Adrenal gland (tissue), 9 donors: ENCODE measurements at regions not wholly inside any gene's neighbourhood (a gene's known extent, or its start where the extent isn't known, plus 50 kb on each side); places are given as distances from the start of the nearest gene placed in this dataset.

ENCODE experiments used
- DNase-seq, 7 donors: peaks; one replicate each; pipeline ENCODE4 v3.0.0-alpha.2; 2019 to 2020
- H3K27ac ChIP-seq, 5 donors: fragments of 200-600 bp; sonication (generic) in 4 of 5; 1 replicate in 3 of 5; 2 replicates in 2 of 5; pipeline versions ENCODE4 v1.5.1 to v1.8.0; 2016 to 2020; ENCODE audit warnings: mild to moderate bottlenecking in 1 of 5
- H3K27me3 ChIP-seq: fragments of 200-600 bp; 2 replicates; pipeline ENCODE4 v1.8.0; 2021
- H3K36me3 ChIP-seq, 2 donors: fragments of 200-600 bp; replicated peaks in 1 of 2; 1 replicate in 1 of 2; 2 replicates in 1 of 2; pipeline versions ENCODE4 v1.5.1 to v1.8.0; 2018 to 2022
- H3K4me1 ChIP-seq, 2 donors: fragments of 200-600 bp; replicated peaks in 1 of 2; 1 replicate in 1 of 2; 2 replicates in 1 of 2; pipeline versions ENCODE4 v1.5.1 to v1.8.0; 2018 to 2021
- H3K4me3 ChIP-seq, 4 donors: fragments of 200-600 bp; sonication (generic) in 3 of 4; one replicate each; pipeline ENCODE4 v1.5.1; 2016 to 2018
- H3K9me3 ChIP-seq, 3 donors: fragments of 200-600 bp; sonication (generic) in 1 of 3; replicated peaks in 1 of 3; 1 replicate in 2 of 3; 2 replicates in 1 of 3; pipeline versions ENCODE4 v1.5.1 to v1.8.0; 2016 to 2021
- CTCF ChIP-seq, 6 experiments: fragments of 450-650 bp in 4 of 6; fragments of 200-600 bp in 2 of 6; sonication (generic) in 1 of 6; IDR thresholded peaks; 1 replicate in 5 of 6; 2 replicates in 1 of 6; pipeline versions ENCODE4 v1.5.1 to v1.8.0; 2016 to 2021; ENCODE audit warnings: antibody characterized with exemption in 6 of 6, mild to moderate bottlenecking in 2 of 6, moderate library complexity in 1 of 6
- POLR2A ChIP-seq, 2 donors: fragments of 450-650 bp; IDR thresholded peaks; one replicate each; pipeline ENCODE4 v1.6.1; 2017; ENCODE audit warnings: antibody characterized with exemption in 2 of 2, mild to moderate bottlenecking in 2 of 2, moderate library complexity in 1 of 2
- WGBS, 4 donors: extraction: QIAGEN DNeasy Blood & Tissue Kit in 2 of 4; methylation state at CpG; one replicate each; pipeline versions ENCODE4 v1.1.5 to v1.1.7; 2013 to 2017; 5-methylcytosine and 5-hydroxymethylcytosine counted together
- intact Hi-C, 2 donors: fragments of 100-400 bp; cut with DNase I; formaldehyde crosslinking; loops; one replicate each; pipeline versions ENCODE4 v1.14.1 to v1.15.0; 2022 to 2023
- donor health status: healthy with polysubstance abuse.
- donor health status: Bipolar disorder and iron deficiency.
- donor health status: DM: yes; HTN: yes; CAD: no.
- donor health status: DM: no; HTN: no; CAD: no.
- donor health status: DM: no; HTN: no; CAD: no.

GRCh38 chr5:29984156-29984540, 1209.3 kb upstream of the CDH6 start:
- Histone ChIP-seq H3K36me3 (no peaks in the 10 kb centered on the region), H3K9me3 (no peaks in the 10 kb centered on the region), H3K27ac (no peak overlapping the region), H3K4me3 (no peak overlapping the region), H3K27me3 (no peaks in the 10 kb centered on the region), H3K4me1 (no peaks in the 10 kb centered on the region)
- intact Hi-C loops, result no loop called here
- DNase-seq, result no peak
- WGBS, 4 donors, result 67 to 93% (median 84%) methylated on average over 1 of the region's 1 CpG
- no peak for TF ChIP-seq CTCF (IDR thresholded peaks at IDR 0.05)
- TF ChIP-seq POLR2A (IDR thresholded peaks at IDR 0.05), result no peak

- H3K36me3 ChIP-seq, result no peaks in the 10 kb centered on the region
- no peaks in the 10 kb centered on the region for H3K27me3 ChIP-seq
- TF ChIP-seq CTCF (IDR thresholded peaks at IDR 0.05), result no peak
- no peak for TF ChIP-seq POLR2A (IDR thresholded peaks at IDR 0.05)
- no peaks in the 10 kb centered on the region for H3K4me1 ChIP-seq
- H3K4me3 ChIP-seq, result no peak overlapping the region
- DNase-seq, result no peak
- H3K9me3 ChIP-seq, result no peaks in the 10 kb centered on the region
- intact Hi-C loops, result no loop called here
- H3K27ac ChIP-seq, result no peak overlapping the region
Observed at GRCh38 chr5:29983528-29984155, 1209.8 kb upstream of the CDH6 start.

GRCh38 chr5:29982457-29982856, 1211.0 kb upstream of the CDH6 start:
- intact Hi-C loops, result no loop called here
- no peak overlapping the region for H3K4me3 ChIP-seq
- no peaks in the 10 kb centered on the region for H3K4me1 ChIP-seq
- 68 to 83% (median 77%) methylated on average over 1 of the region's 1 CpG for WGBS, 4 donors
- no peaks in the 10 kb centered on the region for H3K36me3 ChIP-seq
- TF ChIP-seq CTCF (IDR thresholded peaks at IDR 0.05), result no peak
- TF ChIP-seq POLR2A (IDR thresholded peaks at IDR 0.05), result no peak
- H3K27ac ChIP-seq, result no peak overlapping the region
- no peaks in the 10 kb centered on the region for H3K27me3 ChIP-seq
- no peaks in the 10 kb centered on the region for H3K9me3 ChIP-seq
- DNase-seq, result no peak

- H3K36me3 ChIP-seq, result no peaks in the 10 kb centered on the region
- intact Hi-C loops, result no loop called here
- H3K4me1 ChIP-seq, result no peaks in the 10 kb centered on the region
- no peak for DNase-seq
- no peaks in the 10 kb centered on the region for H3K27me3 ChIP-seq
- no peak overlapping the region for H3K4me3 ChIP-seq
- H3K9me3 ChIP-seq, result no peaks in the 10 kb centered on the region
- WGBS, 4 donors, result 61 to 82% (median 70%) methylated on average over 3 of the region's 3 CpGs
- TF ChIP-seq CTCF (IDR thresholded peaks at IDR 0.05) (no peak), POLR2A (IDR thresholded peaks at IDR 0.05) (no peak)
- no peak overlapping the region for H3K27ac ChIP-seq
Observed at GRCh38 chr5:29972597-29972996, 1220.9 kb upstream of the CDH6 start.
